Activated CD8-positive, alpha-beta T cell treated with anti-CD3 and anti-CD28 coated beads for 36 hours (primary cell): ENCODE measurements at regions not wholly inside any gene's neighbourhood (a gene's known extent, or its start where the extent isn't known, plus 50 kb on each side); places are given as distances from the start of the nearest gene placed in this dataset.

ENCODE experiments used
- ATAC-seq: fragments of 200-7000 bp; cut with Tn5 transposase; one replicate; pipeline ENCODE4 v1.10.0; 2021; ENCODE audit warnings: mild to moderate bottlenecking, moderate library complexity
- CTCF ChIA-PET: fragments of 350-600 bp; sonication (Branson Sonifier 250); formaldehyde crosslinking; loops from one replicate; lab custom pipeline; 2021; ENCODE audit warnings: antibody characterized with exemption; lab: Charles Lee
- POLR2A ChIA-PET: fragments of 350-600 bp; sonication (Branson Sonifier 250); formaldehyde crosslinking; loops from one replicate; lab custom pipeline; 2021; ENCODE audit warnings: antibody characterized with exemption; lab: Charles Lee
- DNase-seq: peaks from one replicate; pipeline ENCODE4 v3.0.0-alpha.2; 2020
- H3K27ac Mint-ChIP-seq: one replicate; pipeline ENCODE4 v1.8.0; 2021; ENCODE audit warnings: mild to moderate bottlenecking, mixed read lengths
- H3K27me3 Mint-ChIP-seq: one replicate; pipeline ENCODE4 v1.8.0; 2021; ENCODE audit warnings: mixed read lengths
- H3K36me3 Mint-ChIP-seq: one replicate; pipeline ENCODE4 v1.8.0; 2021; ENCODE audit warnings: low read depth, mixed read lengths
- H3K4me1 Mint-ChIP-seq: one replicate; pipeline ENCODE4 v1.8.0; 2021; ENCODE audit warnings: low read depth, mixed read lengths
- H3K4me3 Mint-ChIP-seq: one replicate; pipeline ENCODE4 v1.8.0; 2021; ENCODE audit warnings: mild to moderate bottlenecking, moderate library complexity, mixed read lengths
- H3K9me3 Mint-ChIP-seq: one replicate; pipeline ENCODE4 v1.8.0; 2021; ENCODE audit warnings: mixed read lengths
- intact Hi-C: fragments of 100-400 bp; cut with micrococcal nuclease; formaldehyde crosslinking; loops from one replicate; pipeline ENCODE4 v1.10.0; 2022
- TF ChIP-seq, protein P1 (sequence below): fragments of 200-600 bp; IDR thresholded peaks from one replicate; pipeline ENCODE4 v1.8.0; 2022; ENCODE audit warnings: antibody characterized with exemption, mild to moderate bottlenecking

DNA sequence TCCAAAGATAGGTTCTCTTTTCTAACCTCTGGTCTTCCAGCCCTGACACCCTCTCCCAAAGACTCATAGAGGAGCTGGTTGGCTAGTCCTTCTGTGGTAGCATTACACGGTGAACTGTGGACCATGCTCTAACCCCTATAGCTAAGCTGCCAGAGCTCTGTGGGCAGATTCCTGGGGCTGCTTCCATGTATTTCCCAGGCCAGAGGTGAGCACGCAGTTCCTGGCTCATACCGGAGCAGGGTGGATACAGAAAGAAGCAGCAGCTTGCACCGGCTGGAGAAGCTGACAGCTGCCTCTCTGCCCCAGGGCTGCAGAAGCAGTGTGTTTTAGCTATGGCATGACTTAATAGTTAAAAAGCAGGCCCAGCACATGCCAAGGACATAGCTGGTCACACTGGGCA is 84.1 kb upstream of the FOXP4 start:
- Mint-ChIP-seq H3K9me3 (no peaks in the 10 kb centered on the region), H3K36me3 (no peaks in the 10 kb centered on the region), H3K4me3 (no peak overlapping the region), H3K4me1 (no peaks in the 10 kb centered on the region), H3K27me3 (peaks cover 19% of the 10 kb centered on the region), H3K27ac (no peak overlapping the region)
- ATAC-seq, result no peak
- TF ChIP-seq, protein P1, sequence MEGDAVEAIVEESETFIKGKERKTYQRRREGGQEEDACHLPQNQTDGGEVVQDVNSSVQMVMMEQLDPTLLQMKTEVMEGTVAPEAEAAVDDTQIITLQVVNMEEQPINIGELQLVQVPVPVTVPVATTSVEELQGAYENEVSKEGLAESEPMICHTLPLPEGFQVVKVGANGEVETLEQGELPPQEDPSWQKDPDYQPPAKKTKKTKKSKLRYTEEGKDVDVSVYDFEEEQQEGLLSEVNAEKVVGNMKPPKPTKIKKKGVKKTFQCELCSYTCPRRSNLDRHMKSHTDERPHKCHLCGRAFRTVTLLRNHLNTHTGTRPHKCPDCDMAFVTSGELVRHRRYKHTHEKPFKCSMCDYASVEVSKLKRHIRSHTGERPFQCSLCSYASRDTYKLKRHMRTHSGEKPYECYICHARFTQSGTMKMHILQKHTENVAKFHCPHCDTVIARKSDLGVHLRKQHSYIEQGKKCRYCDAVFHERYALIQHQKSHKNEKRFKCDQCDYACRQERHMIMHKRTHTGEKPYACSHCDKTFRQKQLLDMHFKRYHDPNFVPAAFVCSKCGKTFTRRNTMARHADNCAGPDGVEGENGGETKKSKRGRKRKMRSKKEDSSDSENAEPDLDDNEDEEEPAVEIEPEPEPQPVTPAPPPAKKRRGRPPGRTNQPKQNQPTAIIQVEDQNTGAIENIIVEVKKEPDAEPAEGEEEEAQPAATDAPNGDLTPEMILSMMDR, result no peak
- POLR2A ChIA-PET, result interaction anchor here (1.1 kb wide), 1 partner anchor 9 kb away, joined by 3 read pairs; no protein-coding TSS in a partner anchor
- no peak for DNase-seq
- CTCF ChIA-PET, result interaction anchor here (0.7 to 3.6 kb wide), 11 partner anchors 9 to 222 kb away, joined by 3 to 20 read pairs (median 4); no protein-coding TSS in a partner anchor
- intact Hi-C loops, result loop anchor here (5.0 kb wide), 1 partner anchor 130 kb away; no protein-coding TSS in a partner anchor

GRCh38 chr6:41463062-41463930 is 82.9 kb upstream of the FOXP4 start:
- H3K36me3 Mint-ChIP-seq, result no peaks in the 10 kb centered on the region
- TF ChIP-seq, protein P1, result peak; percentile 53
- ChIA-PET CTCF (interaction anchor here (0.7 to 3.6 kb wide), 7 partner anchors 8 to 220 kb away, joined by 4 to 20 read pairs (median 4); no protein-coding TSS in a partner anchor), POLR2A (no interaction called here)
- ATAC-seq (peak; percentile 70), DNase-seq (peak; percentile 58)
- no peak overlapping the region for H3K4me3 Mint-ChIP-seq
- no peaks in the 10 kb centered on the region for H3K9me3 Mint-ChIP-seq
- intact Hi-C loops, result loop anchor here (5.0 kb wide), 1 partner anchor 129 kb away; no protein-coding TSS in a partner anchor
- H3K27ac Mint-ChIP-seq, result no peak overlapping the region
- peaks cover 24% of the 10 kb centered on the region for H3K27me3 Mint-ChIP-seq
- H3K4me1 Mint-ChIP-seq, result no peaks in the 10 kb centered on the region

DNA sequence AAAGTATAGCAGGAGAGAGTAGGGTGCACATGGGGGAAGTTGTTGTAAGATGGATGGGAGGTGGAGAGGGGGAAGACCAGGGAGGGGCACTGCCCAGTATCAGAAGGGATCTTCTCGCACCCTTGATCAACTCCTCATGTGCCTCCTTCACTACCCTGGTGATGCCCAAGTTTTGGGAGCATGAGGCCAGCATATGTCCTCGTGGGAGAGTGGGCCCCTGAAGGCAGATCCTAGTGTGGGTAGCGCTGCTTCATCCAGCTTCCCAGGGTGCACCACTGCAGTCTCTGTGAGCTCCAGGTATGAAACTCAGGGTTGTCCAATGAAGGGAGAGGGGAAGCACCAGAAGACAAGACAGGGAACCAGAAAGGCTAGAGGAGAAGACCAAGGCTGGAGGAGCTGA is 82.2 kb upstream of the FOXP4 start:
- H3K36me3 Mint-ChIP-seq, result no peaks in the 10 kb centered on the region
- H3K4me1 Mint-ChIP-seq, result no peaks in the 10 kb centered on the region
- POLR2A ChIA-PET, result no interaction called here
- ATAC-seq, result no peak
- H3K27me3 Mint-ChIP-seq, result peaks cover 29% of the 10 kb centered on the region
- TF ChIP-seq, protein P1, result no peak
- H3K27ac Mint-ChIP-seq, result no peak overlapping the region
- no peaks in the 10 kb centered on the region for H3K9me3 Mint-ChIP-seq
- intact Hi-C loops, result loop anchor here (5.0 kb wide), 1 partner anchor 128 kb away; no protein-coding TSS in a partner anchor
- H3K4me3 Mint-ChIP-seq, result no peak overlapping the region
- DNase-seq, result no peak
- CTCF ChIA-PET, result interaction anchor here (0.7 to 1.3 kb wide), 2 partner anchors 39 to 125 kb away, joined by 4 read pairs; no protein-coding TSS in a partner anchor

DNA sequence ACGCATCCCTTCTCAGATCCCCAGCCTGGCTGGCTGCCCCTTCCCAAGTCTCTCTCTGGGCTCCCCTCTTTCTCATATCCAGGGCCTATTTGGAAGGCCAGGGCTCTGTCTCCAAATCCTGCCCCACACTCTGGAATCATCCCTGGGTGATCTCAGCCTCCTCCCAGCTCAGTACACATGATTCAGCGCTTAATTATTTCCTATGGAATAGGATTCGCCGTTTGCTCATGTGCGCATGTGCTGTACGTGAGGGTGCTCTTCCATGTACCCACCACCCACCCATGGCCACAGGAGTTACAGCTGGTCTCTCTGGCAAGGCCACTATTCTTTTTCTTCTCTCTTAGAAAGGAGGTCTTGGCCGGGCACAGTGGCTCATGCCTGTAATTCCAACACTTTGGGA is 81.7 kb upstream of the FOXP4 start:
- Mint-ChIP-seq H3K4me1 (no peaks in the 10 kb centered on the region), H3K27ac (no peak overlapping the region), H3K9me3 (no peaks in the 10 kb centered on the region), H3K4me3 (no peak overlapping the region), H3K27me3 (peaks cover 33% of the 10 kb centered on the region), H3K36me3 (no peaks in the 10 kb centered on the region)
- CTCF ChIA-PET, result interaction anchor here (0.9 to 1.3 kb wide), 2 partner anchors 40 to 96 kb away, joined by 3 to 4 read pairs; no protein-coding TSS in a partner anchor
- DNase-seq (no peak), ATAC-seq (no peak)
- POLR2A ChIA-PET, result no interaction called here
- TF ChIP-seq, protein P1, result no peak
- intact Hi-C loops, result loop anchor here (5.0 kb wide), 1 partner anchor 128 kb away; no protein-coding TSS in a partner anchor
